GM19452 (cell line): ENCODE measurements at regions not wholly inside any gene's neighbourhood (a gene's known extent, or its start where the extent isn't known, plus 50 kb on each side); places are given as distances from the start of the nearest gene placed in this dataset.
"Not testable (repeated sequence)": the region's sequence is repeated elsewhere in the genome, so short reads cannot be mapped to it uniquely, and the experiment has no call there.

ENCODE experiments used
- ATAC-seq: cut with Tn5 transposase; IDR thresholded peaks from one replicate; pipeline ENCODE4 v1.9.1; 2021; ENCODE audit not compliant: unreplicated experiment

GRCh38 chr15:35914573-35914972 lies 368.6 kb upstream of the DPH6 start:
- no peak for ATAC-seq

DNA sequence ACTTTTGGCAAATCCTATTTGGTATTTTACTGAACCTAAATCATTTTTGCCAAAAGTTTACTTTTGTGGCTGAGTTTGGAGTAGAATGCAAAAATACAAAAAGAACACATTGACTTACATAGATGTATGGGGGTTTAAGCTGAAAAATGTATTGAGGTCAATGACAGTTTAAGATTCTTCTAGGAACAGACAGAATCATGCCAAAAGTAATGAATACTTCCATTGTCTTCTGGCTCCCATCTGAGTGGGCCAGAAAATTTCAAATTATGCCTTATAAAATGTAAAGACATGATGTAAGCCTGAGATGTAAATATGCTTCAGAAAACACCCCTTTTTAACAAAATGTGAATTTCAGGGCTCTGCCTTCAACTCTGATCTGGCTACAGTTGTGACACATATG lies 375.1 kb upstream of the DPH6 start:
- no peak for ATAC-seq

GRCh38 chr15:35925275-35926006 lies 379.5 kb upstream of the DPH6 start:
- ATAC-seq = no peak

DNA sequence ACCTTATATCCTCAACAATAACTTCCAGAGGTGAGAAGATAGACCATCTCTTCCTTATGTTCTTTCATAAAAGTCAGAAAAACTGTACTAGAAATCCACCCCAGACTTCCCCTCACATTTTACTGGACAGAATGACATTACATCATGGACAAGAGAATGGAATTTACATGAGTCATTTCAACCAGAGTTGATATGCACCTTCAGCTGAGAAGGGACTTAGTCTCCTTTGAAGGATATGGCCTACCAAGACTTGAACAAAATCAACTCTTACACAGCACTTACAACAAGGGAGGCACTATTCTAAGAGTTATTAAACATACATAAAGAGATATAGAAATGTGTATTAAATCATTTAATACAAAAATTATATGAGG lies 380.0 kb upstream of the DPH6 start:
- no peak for ATAC-seq

DNA sequence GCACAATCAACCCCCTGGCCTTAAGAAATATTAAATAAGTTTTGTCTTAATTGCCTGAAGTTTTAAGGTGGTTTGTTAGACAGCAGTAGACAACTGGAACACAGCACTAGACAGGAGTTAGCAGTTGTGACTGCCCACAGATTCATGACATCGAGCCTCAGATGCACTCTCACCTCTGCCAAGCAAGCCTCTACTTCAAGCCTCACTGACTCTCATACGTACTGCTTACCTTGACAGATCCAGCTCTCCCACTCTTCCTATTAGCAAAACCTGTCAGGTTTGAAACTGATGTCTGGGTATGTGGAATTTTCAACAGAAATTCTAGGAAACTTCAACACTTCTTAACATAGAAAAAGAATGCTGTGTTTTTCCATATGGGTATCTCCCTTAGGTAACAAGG lies 382.9 kb upstream of the DPH6 start:
- ATAC-seq = no peak

- peak; percentile 65 for ATAC-seq
Measured at GRCh38 chr15:35929740-35930444, 383.9 kb upstream of the DPH6 start.

- ATAC-seq = no peak
Measured at GRCh38 chr15:35931799-35932341, 385.9 kb upstream of the DPH6 start.

DNA sequence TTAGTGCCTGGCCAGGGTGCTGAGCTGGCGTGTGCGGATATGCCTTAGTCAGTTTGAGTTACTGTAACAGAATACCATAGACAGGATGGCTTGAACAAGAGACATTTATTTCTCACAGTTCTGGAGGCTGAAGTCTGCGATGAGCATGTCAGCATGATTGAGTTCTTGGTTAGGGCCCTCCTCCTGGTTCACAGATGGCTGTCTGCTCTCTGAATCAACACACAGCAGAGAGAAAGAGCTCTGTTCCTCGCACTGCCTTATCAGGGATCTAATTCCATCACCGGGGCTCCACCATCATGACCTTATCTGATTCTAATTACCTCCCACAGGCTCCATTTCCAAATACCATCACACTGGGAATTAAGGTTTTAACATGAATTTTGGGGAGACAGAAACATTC lies 386.6 kb upstream of the DPH6 start:
- ATAC-seq = no peak

DNA sequence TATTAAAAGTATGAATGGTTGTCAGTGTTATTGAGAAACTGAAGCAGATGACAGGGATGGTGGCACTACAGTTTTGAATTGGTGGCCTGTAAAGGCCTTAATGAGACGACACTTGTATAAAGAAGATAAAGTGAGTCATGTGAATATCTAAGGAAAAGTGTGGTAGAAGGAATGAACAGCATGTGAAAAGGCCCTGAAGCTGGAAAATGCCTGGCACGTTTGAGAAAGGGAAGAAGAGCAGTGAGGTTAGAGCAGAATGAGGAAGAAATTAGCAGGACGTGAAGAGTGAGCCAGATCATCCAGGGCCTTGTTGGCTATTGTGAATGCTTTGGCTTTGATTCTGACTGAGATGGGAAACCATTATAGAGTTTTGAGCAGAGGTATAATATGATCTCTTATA lies 387.6 kb upstream of the DPH6 start:
- ATAC-seq = no peak

DNA sequence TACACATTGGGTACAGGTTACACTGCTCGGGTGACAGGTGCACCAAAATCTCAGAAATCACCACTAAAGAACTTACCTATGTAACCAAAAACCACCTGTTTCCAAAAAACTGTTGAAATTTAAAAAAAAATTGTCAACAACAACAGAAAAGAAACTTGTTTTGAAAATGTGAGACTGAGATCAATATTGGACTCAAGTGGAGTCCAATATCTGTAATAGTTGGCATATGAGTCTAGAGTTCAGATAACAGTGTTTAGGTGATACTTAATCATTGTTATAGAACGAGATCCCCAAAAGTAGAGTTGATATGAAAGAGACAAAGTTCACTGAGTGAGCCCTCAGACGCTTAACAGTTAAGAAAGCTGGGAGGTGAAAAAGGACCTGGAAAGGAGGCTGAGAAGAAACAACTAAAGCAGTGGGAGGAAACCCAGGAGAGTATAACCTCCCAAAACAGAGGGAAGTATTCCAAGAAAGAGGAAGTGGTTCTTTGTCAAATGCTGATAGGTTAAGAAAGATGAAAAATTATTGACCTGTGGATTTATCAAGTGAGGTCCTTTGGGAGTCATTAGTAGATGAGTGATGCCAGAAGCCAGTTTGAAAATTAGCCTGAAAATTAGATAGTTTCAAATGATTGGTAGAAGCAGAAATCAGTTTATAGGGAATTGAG lies 388.6 kb upstream of the DPH6 start:
- no peak for ATAC-seq

- ATAC-seq = no peak
Measured at GRCh38 chr15:35936284-35936683, 390.3 kb upstream of the DPH6 start.

DNA sequence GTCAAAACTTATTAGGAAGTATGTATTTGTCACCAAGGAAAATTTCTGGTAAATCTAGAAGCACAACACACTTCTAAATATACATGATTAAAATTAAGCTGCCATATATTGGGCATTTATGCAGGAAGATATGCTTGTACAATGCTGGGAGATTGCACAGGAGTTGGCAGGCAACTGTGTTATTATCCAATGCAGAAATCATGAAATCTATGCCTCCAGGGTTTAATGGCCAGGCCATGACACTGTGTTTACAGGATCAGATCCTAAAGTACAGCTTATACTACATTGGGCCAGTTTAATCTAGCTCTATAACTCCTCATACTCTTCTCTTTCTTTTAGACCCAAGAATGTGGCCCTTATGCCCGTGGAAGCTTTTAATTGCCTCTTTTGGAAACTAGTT lies 391.4 kb upstream of the DPH6 start:
- ATAC-seq = no peak

GRCh38 chr15:35944945-35945585 lies 399.1 kb upstream of the DPH6 start:
- no peak for ATAC-seq

DNA sequence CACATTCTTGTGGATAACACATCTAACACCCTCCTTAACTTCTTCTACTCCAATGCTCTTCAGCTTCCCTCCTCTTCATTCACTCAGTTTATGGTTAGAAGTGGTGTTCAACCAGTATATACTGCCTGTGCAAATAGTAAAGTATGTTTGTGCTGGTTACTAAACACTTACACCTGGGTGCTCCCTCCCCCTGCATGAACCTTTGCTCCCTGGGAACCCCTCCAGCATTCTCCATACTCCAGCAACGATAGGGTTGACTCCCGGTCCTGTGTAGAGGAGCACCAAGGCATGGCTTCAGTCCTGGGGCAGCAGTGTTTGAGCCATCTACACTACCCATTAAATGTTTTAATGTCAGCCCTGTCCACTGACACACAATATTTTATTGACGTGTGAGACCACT lies 407.5 kb upstream of the DPH6 start:
- ATAC-seq = no peak

DNA sequence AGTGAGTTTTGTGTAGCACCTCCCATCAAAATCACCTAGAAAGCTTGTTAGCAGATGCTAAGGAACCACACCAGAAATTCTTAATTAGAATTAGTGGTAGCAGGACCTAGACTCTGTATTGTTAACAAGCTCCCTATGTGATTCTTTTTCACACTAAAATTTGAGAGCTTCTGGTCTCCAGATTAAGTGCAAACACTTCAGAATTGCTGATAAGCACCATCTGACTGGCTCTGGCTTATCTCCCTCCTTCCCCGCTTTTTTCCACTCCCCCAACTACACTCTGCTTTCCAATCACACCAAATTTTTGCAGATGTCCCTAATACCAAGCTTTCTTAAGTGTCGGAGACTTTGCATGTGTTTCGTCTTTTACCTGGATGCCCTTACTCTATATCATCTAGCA lies 410.1 kb upstream of the DPH6 start:
- no peak for ATAC-seq

- ATAC-seq = no peak
Measured at GRCh38 chr15:35958021-35958420, 412.1 kb upstream of the DPH6 start.

DNA sequence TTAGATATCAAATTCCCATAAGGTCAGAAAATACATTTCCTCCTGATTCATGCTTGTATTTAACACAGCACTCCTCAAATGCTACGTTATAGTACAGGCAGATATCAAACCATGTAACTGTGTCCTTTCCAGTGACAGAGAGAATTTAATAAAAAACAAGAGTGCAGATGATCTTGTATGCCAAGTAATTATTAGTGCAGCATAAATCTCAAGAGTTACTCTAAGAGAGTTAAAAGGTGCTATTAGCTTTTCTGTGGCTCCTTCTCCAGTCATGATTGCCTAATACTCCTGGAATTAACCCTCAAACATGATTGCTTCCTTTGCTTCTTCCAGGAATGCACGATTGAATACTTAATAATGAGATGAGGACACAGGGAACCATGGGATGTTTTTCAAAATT lies 413.0 kb upstream of the DPH6 start:
- ATAC-seq = no peak

DNA sequence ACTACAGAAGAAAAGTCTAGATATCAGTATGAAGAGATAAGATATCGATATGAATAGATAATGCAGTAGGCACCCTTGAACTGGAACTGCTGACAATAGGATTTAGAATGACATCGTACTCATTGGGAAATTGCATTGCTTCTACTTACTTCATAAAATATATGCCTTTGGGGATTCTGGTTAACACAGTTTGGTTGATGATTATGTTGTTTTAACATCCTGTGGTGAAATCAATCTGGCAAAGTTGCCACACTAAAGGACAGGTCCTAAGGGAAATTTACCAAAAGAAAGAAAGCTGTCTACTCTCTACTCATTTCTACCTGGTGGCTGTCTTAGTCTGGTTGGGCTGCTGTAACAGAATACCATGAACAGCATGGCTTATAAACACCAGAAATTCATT lies 417.4 kb upstream of the DPH6 start:
- ATAC-seq = no peak

DNA sequence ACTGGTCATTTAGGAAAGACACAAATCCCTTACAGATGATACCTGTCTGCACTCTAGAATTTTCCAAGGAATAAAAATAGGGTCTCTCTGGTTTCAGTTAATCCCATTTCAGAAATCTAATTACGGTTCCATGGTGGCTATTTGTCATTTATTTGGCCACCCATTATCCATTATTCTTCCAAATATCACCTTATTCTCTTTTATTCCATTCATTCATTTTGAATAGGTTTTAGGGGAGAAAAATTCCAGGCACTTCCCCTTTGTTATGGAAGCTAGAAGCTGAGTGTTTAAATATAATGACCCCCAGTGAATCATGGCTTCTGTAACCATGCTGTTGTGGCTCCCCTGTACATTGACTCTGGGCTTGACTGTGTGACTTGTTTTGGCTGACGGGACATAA lies 420.8 kb upstream of the DPH6 start:
- no peak for ATAC-seq

GRCh38 chr15:35967968-35968367 lies 422.0 kb upstream of the DPH6 start:
- ATAC-seq = not testable (repeated sequence)

GRCh38 chr15:35973029-35973428 lies 427.1 kb upstream of the DPH6 start:
- ATAC-seq = no peak

GRCh38 chr15:35974052-35974451 lies 428.1 kb upstream of the DPH6 start:
- no peak for ATAC-seq
